GM21825 (cell line): ENCODE measurements at regions not wholly inside any gene's neighbourhood (a gene's known extent, or its start where the extent isn't known, plus 50 kb on each side); places are given as distances from the start of the nearest gene placed in this dataset.

Experiments
- ATAC-seq: cut with Tn5 transposase; IDR thresholded peaks from one replicate; pipeline ENCODE4 v1.9.1; 2021; ENCODE audit warnings: mild to moderate bottlenecking, moderate library complexity; ENCODE audit not compliant: unreplicated experiment

GRCh38 chr22:22392131-22392530 is 116.4 kb downstream of the ZNF280B start:
- ATAC-seq = no peak

GRCh38 chr22:22394591-22394990 is 114.0 kb downstream of the ZNF280B start:
- no peak for ATAC-seq

DNA sequence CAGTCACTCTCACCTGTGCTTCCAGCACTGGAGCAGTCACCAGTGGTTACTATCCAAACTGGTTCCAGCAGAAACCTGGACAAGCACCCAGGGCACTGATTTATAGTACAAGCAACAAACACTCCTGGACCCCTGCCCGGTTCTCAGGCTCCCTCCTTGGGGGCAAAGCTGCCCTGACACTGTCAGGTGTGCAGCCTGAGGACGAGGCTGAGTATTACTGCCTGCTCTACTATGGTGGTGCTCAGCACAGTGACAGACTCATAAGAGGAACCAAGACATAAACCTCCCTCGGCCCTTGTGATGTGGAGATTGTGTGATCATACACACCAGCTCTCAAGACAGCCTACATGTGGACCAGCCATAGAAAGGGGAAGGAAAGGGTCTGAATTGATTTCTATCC is 113.3 kb downstream of the ZNF280B start:
- no peak for ATAC-seq

DNA sequence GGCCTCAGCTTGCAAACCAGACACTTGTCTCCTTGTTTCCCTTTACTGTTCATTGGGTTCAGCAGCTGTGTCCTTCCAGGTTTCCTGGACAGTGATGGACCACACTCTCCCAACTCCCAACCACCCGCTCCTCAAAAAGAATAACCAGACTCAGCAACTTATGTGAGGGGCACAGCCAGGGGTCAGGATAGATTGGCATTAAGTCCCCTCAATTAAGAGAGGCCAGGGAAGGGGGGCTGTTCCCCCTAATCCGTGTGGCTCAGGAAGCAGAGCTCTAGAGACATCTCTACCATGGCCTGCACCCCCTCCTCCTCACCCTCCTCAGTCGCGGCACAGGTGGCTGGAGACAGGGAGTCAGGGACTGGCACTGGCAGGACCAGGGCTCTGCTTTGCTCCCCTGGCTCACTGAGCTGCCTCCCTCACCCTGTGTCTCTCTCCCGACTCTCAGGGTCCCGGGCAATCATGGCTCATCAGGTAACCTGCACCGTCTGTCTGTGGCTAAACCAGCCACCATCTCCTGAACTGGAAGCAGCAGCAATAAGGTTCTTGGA is 111.7 kb downstream of the ZNF280B start:
- no peak for ATAC-seq

DNA sequence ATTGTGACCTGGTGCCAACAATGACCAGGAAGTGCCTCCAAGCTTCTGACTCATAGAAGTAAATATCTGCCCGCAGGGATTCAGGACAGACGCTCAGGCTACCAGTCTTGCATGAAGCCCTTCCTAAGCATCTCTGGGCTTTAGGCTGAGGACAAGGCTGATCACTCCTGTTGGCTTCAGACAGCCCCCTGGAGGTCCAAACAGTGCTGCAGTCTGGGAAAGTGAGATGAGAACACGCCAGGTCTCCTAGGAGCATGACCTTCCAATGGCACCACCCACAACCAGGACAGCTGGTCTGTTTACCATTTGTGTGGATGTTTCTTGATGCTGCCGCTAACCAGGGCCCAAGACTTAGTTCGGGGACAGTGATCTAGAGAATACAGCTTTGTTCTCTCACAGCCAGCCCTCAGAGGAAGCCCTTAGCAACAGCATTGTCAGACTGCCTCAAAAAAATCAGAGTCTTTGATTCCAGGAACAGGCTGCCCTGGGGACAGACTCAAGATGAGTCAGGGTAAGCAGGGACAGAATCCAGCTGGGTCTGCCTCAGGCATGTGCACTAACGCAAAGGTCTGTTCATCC is 111.2 kb downstream of the ZNF280B start:
- ATAC-seq = no peak

GRCh38 chr22:22397875-22398524 is 110.5 kb downstream of the ZNF280B start:
- no peak for ATAC-seq

GRCh38 chr22:22398530-22399327 is 109.8 kb downstream of the ZNF280B start:
- no peak for ATAC-seq

- no peak for ATAC-seq
Measured at GRCh38 chr22:22400099-22400498, 108.4 kb downstream of the ZNF280B start.

- no peak for ATAC-seq
Measured at GRCh38 chr22:22400964-22401363, 107.6 kb downstream of the ZNF280B start.

DNA sequence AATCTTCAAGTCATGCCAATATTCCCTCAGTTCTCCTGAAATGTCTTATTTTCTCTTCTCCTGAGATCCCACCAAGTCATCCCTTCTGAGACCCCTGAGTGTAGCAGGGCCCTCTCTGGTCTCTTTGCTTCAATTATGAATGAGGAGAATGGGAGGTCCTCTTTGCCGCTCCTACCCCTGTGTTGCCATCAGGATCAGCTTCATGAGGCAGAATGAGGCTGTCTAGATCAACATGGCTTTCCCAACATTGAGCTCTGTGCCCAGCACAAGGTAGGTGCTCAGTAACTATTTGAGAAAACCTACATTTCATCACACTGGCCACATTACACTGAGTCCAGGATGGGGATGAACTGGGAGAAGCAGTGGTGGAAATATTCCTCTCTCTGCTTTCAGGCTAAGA is 107.2 kb downstream of the ZNF280B start:
- no peak for ATAC-seq

DNA sequence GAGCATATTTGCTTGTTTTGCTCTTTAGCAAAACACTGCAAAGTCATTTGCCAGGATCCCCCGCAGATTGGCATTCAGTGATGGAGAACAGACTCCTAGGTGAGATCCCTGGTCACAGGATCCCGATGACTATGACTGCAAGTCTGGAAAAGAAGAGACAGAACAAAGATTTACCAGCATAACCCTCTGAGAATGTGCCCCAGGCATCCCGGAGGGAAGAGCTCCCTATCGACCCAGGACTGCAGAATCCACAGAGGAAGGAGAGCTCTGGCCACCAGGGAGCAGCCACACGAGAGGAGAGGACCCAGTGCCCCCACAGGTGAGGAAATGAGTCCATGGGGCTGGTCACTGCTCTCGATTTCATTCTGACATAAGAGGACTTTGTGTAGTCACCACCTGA is 105.2 kb downstream of the ZNF280B start:
- no peak for ATAC-seq

GRCh38 chr22:22403771-22404170 is 104.8 kb downstream of the ZNF280B start:
- ATAC-seq = no peak

GRCh38 chr22:22404598-22405284 is 103.8 kb downstream of the ZNF280B start:
- ATAC-seq = no peak

- ATAC-seq = no peak
Measured at GRCh38 chr22:22406445-22407027, 102.0 kb downstream of the ZNF280B start.

DNA sequence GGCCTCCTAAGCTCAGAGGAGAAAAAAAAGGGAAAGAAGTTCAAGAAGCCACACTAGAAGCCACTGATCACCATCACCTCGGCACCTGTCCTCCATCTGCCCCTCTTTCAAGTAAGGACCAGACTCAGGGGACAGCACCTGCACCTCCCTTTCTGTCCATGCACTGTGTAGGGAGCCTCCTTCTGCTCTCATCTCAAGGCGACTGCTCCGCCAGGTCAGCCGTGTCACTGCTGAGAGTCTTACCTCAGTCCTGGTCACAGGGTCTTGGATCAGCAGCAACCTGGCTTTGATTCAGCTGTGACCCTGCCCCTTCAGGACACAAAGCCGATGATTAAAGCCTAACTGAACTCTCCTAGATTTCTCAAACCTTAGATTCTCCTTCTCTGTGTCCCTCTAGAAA is 101.5 kb downstream of the ZNF280B start:
- no peak for ATAC-seq

GRCh38 chr22:22408269-22408668 is 100.3 kb downstream of the ZNF280B start:
- ATAC-seq = no peak

DNA sequence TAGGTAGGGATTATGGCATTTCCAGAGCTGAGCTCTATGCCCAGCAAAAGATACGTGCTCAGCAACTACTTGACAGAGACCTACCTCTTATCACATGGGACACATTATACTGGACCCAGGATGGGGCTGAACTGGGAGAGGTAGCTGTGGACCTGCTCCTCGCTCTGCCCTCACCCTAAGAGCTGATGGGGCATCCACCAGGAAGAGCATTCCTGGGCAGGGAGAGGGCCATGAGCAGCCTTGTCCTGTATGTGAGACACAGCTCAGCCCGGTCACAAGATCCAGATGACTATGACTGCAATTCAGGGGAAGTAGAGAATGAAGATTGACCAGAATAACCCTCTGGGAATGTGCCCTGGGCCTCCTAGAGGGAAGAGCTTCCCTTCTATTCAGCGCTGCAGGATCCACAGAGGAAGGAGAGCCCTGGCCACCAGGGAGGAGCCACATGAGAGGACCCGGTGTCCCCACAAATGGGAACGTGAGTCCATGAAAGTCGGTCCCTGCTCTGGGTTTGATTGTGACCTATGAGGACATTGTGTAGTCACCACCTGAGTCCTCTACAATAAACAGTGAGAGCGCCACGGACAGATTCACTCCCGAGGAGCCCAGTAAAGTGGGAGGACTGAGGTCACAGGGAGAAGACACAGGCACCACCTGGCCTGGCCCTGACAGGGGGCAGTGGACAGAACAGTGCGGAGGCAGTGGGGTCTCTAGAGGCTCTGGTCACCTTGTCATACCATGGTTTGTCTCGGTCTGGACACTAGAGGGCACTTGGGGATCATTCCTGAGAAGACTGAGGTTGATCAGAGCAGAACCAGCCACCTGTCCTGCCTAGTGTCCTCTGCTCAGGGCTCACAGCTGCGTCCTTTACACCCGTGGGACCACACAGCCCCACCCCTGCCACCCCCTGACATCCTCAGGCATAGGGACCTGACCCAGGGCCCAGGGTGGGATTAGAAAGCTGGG is 99.5 kb downstream of the ZNF280B start:
- ATAC-seq = peak; percentile 32

GRCh38 chr22:22410121-22410520 is 98.4 kb downstream of the ZNF280B start:
- ATAC-seq = peak; percentile 66

- ATAC-seq = no peak
Measured at GRCh38 chr22:22410677-22411076, 97.9 kb downstream of the ZNF280B start.

GRCh38 chr22:22414266-22414665 is 94.3 kb downstream of the ZNF280B start:
- ATAC-seq = no peak
